CD4-positive, alpha-beta T cell (primary cell): ENCODE measurements at regions not wholly inside any gene's neighbourhood (a gene's known extent, or its start where the extent isn't known, plus 50 kb on each side); places are given as distances from the start of the nearest gene placed in this dataset.

Experiments
- ATAC-seq: fragments of 200-7000 bp; cut with Tn5 transposase; one replicate; pipeline ENCODE4 v1.10.0; 2022; ENCODE audit warnings: mild to moderate bottlenecking; ENCODE audit not compliant: poor library complexity
- CTCF ChIA-PET: fragments of 350-600 bp; sonication (Branson Sonifier 250); formaldehyde crosslinking; loops from one replicate; lab custom pipeline; 2021; ENCODE audit warnings: antibody characterized with exemption, inconsistent platforms; lab: Charles Lee
- POLR2A ChIA-PET: fragments of 350-600 bp; sonication (Branson Sonifier 250); formaldehyde crosslinking; loops from one replicate; lab custom pipeline; 2021; ENCODE audit warnings: antibody characterized with exemption, inconsistent platforms; lab: Charles Lee
- DNase-seq, 14 experiments: peaks; one replicate each; pipeline ENCODE4 v3.0.0-alpha.2; 2013 to 2020; ENCODE audit warnings: mixed read lengths in 2 of 14
- H3K27ac ChIP-seq, 2 donors: one replicate each; pipeline versions ENCODE4 v1.5.1 to v1.7.0; 2013; ENCODE audit warnings: low read length in 2 of 2, low read depth in 1 of 2, mild to moderate bottlenecking in 1 of 2
- H3K27me3 ChIP-seq, 2 experiments: 1 replicate in 1 of 2; 2 replicates in 1 of 2; pipeline versions ENCODE4 v1.6.1 to v1.7.0; 2013; ENCODE audit warnings: low read length in 2 of 2, control low read depth in 1 of 2, mild to moderate bottlenecking in 1 of 2, moderate library complexity in 1 of 2; ENCODE audit not compliant: insufficient read depth in 2 of 2, control insufficient read depth in 1 of 2
- H3K36me3 ChIP-seq: one replicate; pipeline ENCODE4 v1.6.1; 2013; ENCODE audit warnings: low read length, control low read depth; ENCODE audit not compliant: insufficient read depth
- H3K4me1 ChIP-seq: one replicate; pipeline ENCODE4 v1.6.1; 2013; ENCODE audit warnings: low read length, control low read depth; ENCODE audit not compliant: insufficient read depth
- H3K4me3 ChIP-seq: one replicate; pipeline ENCODE4 v1.5.1; 2013; ENCODE audit warnings: mild to moderate bottlenecking, low read length, moderate library complexity
- H3K9me3 ChIP-seq, 2 experiments: 1 replicate in 1 of 2; 2 replicates in 1 of 2; pipeline versions ENCODE4 v1.6.1 to v1.7.0; 2013; ENCODE audit warnings: low read length in 2 of 2, mild to moderate bottlenecking in 2 of 2, control low read depth in 1 of 2, moderate library complexity in 1 of 2; ENCODE audit not compliant: control insufficient read depth in 1 of 2, insufficient read depth in 1 of 2
- H3K27ac Mint-ChIP-seq: one replicate; pipeline ENCODE4 v1.8.0; 2020; ENCODE audit warnings: mixed read lengths
- H3K27me3 Mint-ChIP-seq: one replicate; pipeline ENCODE4 v1.8.0; 2021; ENCODE audit warnings: mixed read lengths
- H3K36me3 Mint-ChIP-seq: one replicate; pipeline ENCODE4 v1.8.0; 2021; ENCODE audit warnings: low read depth, mixed read lengths
- H3K4me1 Mint-ChIP-seq: one replicate; pipeline ENCODE4 v1.8.0; 2021; ENCODE audit warnings: low read depth, mixed read lengths
- H3K4me3 Mint-ChIP-seq: one replicate; pipeline ENCODE4 v1.8.0; 2020; ENCODE audit warnings: mild to moderate bottlenecking, mixed read lengths
- H3K9me3 Mint-ChIP-seq: one replicate; pipeline ENCODE4 v1.8.0; 2020; ENCODE audit warnings: mixed read lengths
- intact Hi-C, 2 experiments: fragments of 100-400 bp; cut with DNase I in 1 of 2; cut with micrococcal nuclease in 1 of 2; formaldehyde crosslinking; loops; one replicate each; pipeline versions ENCODE4 v1.15.1 to v1.9.0; 2023 to 2025; cut with DNase I, micrococcal nuclease
- TF ChIP-seq, protein P1 (sequence below): fragments of 200-600 bp; IDR thresholded peaks from one replicate; pipeline ENCODE4 v1.8.0; 2022; ENCODE audit warnings: antibody characterized with exemption, mild to moderate bottlenecking

- intact Hi-C loops, result no loop called here
- H3K27me3 Mint-ChIP-seq, result no peaks in the 10 kb centered on the region
- Histone ChIP-seq H3K9me3 (no peaks in the 10 kb centered on the region), H3K27ac (no peak overlapping the region), H3K36me3 (no peaks in the 10 kb centered on the region), H3K27me3 (no peaks in the 10 kb centered on the region), H3K4me1 (no peaks in the 10 kb centered on the region), H3K4me3 (no peak overlapping the region)
- no peak overlapping the region for H3K4me3 Mint-ChIP-seq
- TF ChIP-seq, protein P1, sequence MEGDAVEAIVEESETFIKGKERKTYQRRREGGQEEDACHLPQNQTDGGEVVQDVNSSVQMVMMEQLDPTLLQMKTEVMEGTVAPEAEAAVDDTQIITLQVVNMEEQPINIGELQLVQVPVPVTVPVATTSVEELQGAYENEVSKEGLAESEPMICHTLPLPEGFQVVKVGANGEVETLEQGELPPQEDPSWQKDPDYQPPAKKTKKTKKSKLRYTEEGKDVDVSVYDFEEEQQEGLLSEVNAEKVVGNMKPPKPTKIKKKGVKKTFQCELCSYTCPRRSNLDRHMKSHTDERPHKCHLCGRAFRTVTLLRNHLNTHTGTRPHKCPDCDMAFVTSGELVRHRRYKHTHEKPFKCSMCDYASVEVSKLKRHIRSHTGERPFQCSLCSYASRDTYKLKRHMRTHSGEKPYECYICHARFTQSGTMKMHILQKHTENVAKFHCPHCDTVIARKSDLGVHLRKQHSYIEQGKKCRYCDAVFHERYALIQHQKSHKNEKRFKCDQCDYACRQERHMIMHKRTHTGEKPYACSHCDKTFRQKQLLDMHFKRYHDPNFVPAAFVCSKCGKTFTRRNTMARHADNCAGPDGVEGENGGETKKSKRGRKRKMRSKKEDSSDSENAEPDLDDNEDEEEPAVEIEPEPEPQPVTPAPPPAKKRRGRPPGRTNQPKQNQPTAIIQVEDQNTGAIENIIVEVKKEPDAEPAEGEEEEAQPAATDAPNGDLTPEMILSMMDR, result no peak
- no peak overlapping the region for H3K27ac Mint-ChIP-seq
- ChIA-PET POLR2A (no interaction called here), CTCF (no interaction called here)
- no peak for ATAC-seq
- peaks cover 2% of the 10 kb centered on the region for H3K9me3 Mint-ChIP-seq
- H3K36me3 Mint-ChIP-seq, result no peaks in the 10 kb centered on the region
- no peak for DNase-seq
- no peaks in the 10 kb centered on the region for H3K4me1 Mint-ChIP-seq
Measured at GRCh38 chr14:40096968-40097367, 664.7 kb upstream of the FBXO33 start.

GRCh38 chr14:40093800-40094199 is 661.6 kb upstream of the FBXO33 start:
- TF ChIP-seq, protein P1, result no peak
- Mint-ChIP-seq H3K4me3 (no peak overlapping the region), H3K27ac (no peak overlapping the region), H3K36me3 (no peaks in the 10 kb centered on the region), H3K27me3 (no peaks in the 10 kb centered on the region), H3K9me3 (peaks cover 4% of the 10 kb centered on the region), H3K4me1 (no peaks in the 10 kb centered on the region)
- DNase-seq, result no peak
- no peak overlapping the region for H3K4me3 ChIP-seq
- CTCF ChIA-PET, result no interaction called here
- H3K27me3 ChIP-seq, result no peaks in the 10 kb centered on the region
- no peak for ATAC-seq
- H3K4me1 ChIP-seq, result no peaks in the 10 kb centered on the region
- POLR2A ChIA-PET, result no interaction called here
- intact Hi-C loops, result no loop called here
- H3K27ac ChIP-seq, result no peak overlapping the region
- no peaks in the 10 kb centered on the region for H3K9me3 ChIP-seq
- no peaks in the 10 kb centered on the region for H3K36me3 ChIP-seq

GRCh38 chr14:40074169-40074568 is 641.9 kb upstream of the FBXO33 start:
- DNase-seq (no peak), ATAC-seq (no peak)
- H3K27me3 ChIP-seq, result no peaks in the 10 kb centered on the region
- H3K4me1 ChIP-seq, result no peaks in the 10 kb centered on the region
- H3K4me1 Mint-ChIP-seq, result no peaks in the 10 kb centered on the region
- no peaks in the 10 kb centered on the region for H3K36me3 ChIP-seq
- H3K27me3 Mint-ChIP-seq, result no peaks in the 10 kb centered on the region
- no peak overlapping the region for H3K4me3 Mint-ChIP-seq
- no peak overlapping the region for H3K4me3 ChIP-seq
- intact Hi-C loops, result no loop called here
- TF ChIP-seq, protein P1, result no peak
- CTCF ChIA-PET, result no interaction called here
- peaks cover 0 to 5% of the 10 kb centered on the region in 2 experiments for H3K9me3 ChIP-seq
- POLR2A ChIA-PET, result no interaction called here
- H3K36me3 Mint-ChIP-seq, result no peaks in the 10 kb centered on the region
- no peak overlapping the region for H3K27ac Mint-ChIP-seq
- peaks cover 8% of the 10 kb centered on the region for H3K9me3 Mint-ChIP-seq
- no peak overlapping the region for H3K27ac ChIP-seq
